Superior temporal gyrus (tissue), 1 donor: ENCODE measurements at regions not wholly inside any gene's neighbourhood (a gene's known extent, or its start where the extent isn't known, plus 50 kb on each side); places are given as distances from the start of the nearest gene placed in this dataset.

Source experiments
- DNase-seq: peaks from one replicate; pipeline ENCODE4 v3.0.0-alpha.2; 2016; ENCODE audit errors: extremely low spot score

DNA sequence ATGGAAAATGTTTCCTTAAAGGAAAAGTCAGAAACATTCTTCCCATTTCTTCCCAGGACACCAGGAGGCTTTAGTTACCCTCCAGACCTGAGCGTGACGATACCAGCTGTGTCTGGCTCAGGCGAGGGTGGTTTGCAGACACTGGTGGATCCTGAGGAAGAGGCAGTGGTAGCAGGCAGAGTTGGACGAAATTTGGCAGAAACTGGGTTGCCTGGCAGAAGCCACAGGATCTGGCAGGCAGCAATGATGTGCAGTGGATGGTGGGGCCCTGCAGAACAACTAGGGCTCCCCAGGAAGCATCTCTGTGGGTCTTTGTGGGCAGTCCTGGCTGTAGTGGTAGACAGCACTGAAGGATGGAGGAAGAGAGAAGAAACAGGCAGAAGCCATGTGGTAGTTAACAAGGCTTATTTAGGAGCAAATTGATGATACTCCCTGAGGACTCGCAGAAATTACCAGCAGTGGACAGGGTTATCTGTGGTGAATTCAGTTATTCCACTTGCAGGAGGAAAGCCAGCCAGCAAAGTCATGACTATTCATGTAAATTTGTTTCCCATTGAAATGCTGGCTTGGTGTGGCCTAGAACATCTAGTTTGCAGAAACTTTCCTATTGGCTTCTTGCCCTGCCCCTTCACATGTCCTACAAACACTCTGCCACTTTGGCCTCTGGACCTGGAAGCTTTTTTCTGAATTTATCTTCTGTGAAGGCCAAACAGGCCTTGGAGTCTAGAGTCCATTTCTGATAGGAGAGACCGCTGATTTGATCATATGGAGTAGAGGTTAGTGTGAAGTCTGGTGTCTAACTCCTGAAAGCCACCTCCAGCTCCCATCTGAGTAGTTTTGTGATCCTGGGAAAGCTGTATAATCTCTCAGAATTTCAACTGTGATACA lies 212.0 kb downstream of the DMRT2 start:
- DNase-seq = no peak

DNA sequence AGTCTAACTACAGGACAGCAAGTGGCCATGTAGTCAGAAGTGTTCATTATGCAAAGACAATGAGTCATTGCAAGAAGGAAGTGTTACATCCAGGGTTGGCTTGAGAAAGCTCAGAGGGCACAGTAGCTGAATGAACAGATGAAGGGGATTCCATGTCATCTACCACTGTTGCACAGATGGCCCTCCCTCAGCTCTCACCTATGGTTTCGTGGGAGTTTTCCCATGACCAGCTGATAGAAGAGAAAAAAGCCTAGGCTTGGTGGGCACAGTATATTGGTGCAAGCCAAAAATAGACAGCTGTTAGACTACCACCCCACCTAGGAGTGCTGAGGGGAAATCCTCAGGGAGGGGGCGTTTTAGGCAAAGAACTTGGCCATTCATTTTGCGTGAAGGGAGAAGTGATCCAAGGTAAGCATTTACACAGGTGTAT lies 217.0 kb downstream of the DMRT2 start:
- no peak for DNase-seq

DNA sequence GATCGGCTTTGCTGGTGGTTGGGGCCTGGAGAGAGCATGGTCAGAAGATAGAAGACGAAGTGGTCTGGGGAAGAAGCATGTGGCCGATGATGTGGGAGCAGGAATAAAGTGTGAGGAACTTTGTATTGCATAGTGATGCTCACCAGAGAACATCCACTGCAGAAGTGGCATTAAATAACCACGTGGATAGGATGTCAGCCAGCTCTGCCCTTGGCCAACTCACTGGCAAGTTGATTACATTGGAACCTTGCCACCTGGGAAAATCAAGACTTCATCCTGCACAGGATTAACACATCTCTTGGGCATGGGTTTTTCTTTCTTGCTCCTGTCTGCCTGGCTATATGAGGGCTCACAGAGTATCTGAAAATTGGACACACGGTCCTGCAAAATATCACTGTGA lies 217.4 kb downstream of the DMRT2 start:
- no peak for DNase-seq

DNA sequence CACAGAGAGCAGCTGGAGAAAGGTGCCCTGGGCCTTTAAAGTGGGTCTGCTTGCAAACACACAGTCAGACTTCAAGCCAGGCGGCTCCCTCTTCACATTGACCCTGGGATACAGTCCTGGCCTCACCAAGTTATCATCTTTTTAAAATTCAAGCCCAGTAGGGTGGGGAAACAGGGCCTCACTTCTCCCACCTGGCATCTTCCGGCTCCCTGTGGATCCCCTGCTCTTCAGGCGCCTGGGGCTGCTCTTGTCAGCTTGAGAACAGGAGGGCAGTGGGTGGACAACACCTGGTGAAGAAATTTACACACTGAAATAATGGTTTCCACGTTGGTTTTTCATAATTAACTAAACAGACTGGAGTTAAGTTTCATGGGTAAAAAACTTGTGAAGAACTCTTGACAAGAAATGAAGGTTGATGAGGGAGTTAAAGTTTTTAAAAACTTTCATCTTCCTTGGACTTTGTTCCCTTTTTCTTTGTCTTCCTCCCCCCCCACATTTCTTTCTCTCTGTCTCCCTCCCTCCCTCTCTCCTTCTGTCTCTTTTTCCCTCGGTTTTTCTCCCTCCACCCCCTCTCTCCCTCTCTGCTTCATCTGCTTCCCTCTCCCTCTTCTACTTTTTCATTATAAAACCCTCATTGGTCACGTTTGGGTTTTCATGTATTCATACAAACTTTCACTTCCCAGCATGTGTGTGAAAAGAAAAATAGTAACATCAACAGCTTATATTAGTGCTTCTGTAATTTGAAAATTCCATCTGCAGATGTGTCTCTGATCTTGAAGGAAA lies 219.6 kb downstream of the DMRT2 start:
- no peak for DNase-seq

DNA sequence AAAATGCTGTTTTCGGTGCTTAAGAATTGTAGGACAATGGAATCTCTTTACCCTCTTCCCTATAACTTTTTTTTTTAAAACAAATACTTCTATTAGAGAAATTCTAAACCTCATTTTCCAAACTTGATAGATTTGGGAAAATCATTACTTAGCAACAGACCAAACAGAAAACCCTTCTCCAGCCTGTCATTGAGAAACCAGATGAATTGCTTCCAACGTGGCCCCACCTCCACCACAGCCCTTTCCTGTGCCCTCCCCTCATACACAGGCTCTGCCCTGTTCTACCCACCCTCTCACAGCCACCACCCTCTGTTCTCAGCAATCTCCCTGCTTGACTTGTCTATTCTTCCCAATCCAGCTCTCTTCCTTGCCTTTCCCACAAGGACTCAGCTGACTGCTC lies 221.2 kb downstream of the DMRT2 start:
- DNase-seq = no peak

DNA sequence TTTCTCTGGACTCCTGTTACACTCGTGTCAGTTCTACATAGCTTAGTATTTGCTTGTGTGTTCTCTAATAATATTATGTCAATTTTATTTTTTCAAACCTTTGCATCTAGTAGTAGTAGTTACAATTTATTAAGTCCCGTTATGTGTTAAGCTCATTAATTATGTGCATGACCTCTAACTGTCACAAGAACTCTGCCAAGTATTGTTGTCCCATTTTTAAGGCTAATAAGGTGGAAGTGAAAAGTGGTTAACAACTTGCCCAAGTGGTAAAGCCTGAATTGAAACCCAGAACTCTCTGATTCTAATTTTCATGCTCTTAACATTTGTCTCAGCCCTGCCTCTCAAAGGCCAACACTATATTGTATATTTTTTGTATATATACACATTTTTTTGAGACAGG lies 221.6 kb downstream of the DMRT2 start:
- DNase-seq = no peak

DNA sequence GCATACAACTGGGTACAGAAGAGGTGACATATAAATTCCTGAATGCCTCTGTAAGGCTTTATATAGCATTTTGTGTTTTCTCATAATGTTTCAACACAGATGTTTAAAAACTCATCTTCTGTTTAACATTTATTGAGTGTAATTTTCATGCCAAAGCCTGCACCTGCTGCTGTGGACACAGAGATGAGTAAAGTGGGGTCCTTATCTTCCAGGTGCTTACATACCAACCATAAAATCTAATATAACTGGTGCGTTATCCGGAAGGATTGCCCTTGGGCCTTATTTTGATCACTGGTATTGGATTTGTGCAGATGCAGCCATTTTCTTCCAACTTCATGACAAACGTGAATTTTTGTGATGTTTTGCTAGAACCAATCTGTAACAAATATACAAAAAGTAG lies 222.3 kb downstream of the DMRT2 start:
- DNase-seq = no peak

DNA sequence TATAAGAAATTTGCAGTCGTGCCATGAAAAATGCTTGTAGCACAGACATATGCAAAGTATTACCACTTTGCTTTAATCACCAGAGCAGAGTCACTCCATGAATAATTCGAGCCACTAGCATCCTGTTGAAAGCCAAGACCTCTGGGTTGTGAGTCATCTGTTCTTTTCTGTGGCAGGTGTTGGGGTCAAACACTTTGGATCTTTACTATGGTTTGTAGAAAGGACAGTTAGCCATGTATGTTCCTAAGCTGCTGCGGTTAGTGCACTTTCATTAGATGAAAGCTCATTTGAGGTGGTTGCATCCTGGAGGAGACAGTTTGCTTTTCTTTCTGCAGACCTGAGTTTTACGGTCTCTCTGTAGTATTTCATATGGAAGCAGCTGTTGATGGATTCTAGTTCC lies 223.7 kb downstream of the DMRT2 start:
- no peak for DNase-seq

DNA sequence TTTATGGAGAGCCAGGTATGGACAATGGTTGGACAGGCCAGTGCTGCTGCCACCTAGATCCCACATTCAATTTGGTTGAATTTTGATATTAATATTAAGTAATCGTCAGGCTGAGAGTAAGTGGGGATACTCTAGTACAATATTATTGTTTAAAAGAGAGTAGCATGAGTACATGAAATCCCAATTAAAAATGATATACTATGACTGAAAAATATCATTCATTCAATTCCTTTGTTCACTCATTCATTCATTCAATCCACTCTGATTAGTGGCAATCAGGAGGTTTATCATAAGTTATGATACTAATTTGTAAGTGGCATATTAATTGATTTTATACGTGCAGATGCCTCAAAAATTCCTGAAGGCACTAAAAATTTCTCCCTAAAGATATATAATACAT lies 224.2 kb downstream of the DMRT2 start:
- DNase-seq = no peak

DNA sequence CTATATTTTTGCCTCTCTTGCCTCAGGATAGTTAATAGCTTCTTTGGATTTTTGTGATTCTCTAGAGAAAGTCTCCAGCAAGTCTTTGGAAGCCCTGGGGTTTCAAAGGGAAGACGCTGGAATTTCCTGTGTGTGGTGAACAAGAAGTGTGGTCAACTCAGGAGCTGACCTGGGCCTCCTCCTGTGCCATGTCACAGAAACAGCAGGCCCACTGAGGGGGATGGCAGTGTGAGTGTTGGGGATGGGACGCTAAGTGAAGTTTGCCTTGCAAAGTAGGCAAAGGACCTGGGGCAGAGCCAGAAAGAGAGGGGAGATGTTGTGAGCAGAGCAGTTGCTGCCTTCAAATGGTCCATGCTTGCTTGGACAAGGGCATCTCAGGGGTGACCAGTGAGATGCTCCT lies 226.3 kb downstream of the DMRT2 start:
- no peak for DNase-seq

DNA sequence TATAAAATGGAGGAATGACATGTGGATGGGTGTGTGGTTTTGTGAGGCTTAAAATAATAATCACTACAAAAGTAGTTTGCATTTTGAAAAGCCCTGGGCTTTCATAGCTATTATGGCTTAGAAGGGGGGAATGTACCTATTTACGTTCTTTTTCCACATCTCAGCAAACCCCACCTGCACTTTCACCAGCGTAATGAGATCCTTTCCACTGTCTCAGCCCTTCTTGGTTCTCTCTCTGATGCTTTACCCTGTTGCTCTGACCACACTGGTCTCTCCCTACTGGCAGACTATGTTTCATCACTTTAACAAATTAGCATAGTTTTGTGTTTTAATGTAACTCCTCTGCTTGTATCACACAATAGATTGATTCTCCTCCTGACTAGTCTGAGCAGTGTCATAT lies 234.6 kb downstream of the DMRT2 start:
- no peak for DNase-seq

DNA sequence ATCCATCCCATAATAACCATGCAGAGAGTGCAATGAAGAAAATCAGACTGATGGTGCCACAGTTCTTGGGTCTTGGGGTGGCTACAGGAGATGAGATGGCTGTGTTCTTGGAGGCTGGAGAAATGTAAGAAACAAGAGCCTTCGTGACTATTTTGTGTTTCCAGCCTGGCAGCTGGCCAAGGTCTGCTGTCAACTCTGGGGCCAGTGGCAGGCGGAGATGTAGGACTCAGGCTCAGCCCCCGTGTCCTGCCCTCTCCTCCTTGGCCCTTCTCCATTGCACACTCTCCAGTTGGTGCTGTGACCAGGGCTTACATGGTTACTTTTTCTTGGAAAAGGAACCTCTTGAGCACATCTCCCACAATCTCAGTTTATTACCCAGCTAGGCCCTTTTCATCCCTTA lies 235.4 kb downstream of the DMRT2 start:
- DNase-seq = no peak

DNA sequence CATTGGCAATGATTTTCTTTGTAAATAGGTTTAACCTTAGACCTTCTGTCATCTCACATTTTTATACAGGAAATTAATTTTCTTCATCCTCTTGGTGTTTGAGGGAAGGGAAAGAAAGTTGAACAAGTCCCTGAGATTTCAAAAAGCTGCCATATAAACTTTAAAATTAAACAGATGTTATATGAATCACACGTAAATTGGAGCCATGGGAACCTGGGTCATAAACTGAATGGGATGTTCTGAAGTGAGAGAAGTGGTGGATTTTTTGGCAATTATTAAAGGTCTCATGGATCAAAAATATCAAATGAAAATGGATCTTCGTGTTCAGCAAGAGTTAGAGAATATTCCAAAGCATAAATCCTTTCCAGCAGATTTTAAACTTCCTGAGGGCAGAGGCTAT lies 242.2 kb downstream of the DMRT2 start:
- no peak for DNase-seq

DNA sequence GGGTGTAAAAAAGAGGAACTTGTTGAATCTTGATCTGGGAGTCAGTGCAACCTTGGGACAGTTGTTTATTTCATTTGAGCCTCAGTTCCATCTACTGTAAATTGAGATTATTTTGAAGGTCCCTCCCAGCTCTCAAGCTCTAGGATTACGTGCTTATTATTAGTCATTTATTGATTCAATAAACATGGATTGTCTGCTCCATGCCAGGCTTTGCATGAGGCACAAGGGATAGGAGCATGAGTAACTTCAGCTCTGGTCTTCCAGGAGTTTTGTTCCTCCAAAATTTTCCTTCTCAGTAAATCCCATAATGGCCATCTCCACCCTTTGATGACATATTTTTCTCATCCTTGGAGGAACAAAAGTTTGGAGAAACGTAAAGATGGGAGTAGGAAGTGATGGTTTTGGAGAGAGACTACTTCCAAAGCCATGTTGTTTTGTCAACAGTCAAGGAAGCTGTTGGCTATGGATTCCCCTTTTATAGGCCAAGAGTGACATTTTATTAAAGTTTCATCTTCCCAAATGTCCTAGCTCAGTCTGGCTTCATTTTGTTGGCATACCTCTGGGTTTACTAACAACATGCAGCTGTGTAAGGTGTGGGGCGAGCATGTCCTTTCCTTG lies 244.6 kb downstream of the DMRT2 start:
- no peak for DNase-seq

DNA sequence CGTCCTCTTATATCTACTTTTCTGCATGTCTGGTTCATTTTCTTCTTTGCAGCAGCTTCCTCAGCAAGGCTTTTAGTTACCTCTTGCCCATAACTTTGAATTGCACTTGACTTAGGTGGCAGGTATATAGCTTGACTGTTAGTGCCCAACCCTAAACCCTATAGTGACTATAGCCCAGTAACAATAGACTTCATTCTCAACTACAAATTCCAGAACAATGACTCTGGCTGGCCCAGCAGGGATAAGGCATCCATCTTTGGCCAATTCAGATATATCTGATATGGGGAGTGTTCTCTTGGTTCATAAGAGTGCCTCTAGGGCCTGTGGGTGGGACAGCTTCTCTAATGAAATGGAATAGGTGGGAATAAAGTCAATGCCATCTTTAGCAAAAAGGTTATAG lies 246.2 kb downstream of the DMRT2 start:
- DNase-seq = no peak

DNA sequence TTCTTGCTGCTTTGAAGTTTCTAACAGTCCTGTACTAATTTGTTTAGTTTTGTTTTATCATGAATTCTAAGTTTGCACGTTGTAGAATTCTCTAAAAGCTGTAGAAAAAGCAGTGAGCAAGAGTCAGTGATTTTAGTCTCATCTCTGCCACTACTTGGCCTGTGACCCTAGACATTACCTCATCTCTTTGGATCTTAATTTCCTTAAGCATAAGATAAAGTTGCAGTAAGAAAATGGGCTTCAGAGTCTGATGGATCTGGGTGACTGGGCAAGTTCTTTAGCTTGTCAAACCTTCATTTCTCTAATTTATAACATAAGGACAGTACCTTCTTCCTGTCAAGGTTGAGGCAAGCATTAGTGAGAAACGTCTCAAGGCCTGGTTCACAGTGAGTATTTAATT lies 247.9 kb downstream of the DMRT2 start:
- no peak for DNase-seq

DNA sequence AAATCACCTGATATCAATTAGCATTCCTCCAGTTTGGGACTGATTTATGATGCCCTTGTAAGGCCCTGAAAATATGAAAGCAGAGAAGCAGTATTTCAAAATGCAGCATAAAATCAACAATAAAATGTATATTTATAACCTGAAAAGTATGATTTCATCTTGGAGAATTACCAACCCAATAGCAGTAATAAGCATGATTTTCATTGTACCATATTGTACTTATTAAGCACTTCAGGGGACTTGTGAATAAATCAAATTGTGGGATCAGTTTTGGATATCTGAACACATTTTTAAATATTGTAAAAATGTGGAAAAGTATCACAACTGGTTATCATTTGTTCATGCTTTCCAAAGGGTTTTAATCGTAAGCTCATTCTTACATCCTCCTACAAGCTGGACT lies 250.8 kb downstream of the DMRT2 start:
- DNase-seq = no peak

DNA sequence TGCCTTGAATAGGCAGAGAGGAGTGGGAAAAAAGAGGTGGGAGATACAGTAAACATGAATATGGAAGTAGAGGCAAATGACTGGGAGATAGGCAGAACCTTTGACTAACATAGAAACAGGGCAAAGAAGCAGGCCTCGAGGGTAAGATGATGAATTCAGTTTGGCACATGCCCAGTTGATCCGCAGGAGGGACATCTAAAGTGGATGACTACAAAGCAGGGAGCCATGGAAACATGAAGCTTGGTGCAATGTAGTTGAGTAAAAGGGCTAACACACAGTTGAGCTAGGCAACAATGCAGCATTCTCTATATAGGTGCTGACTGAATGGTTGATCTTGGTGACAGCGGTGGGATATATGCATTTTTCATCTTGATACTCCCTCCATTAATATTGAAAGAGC lies 253.8 kb downstream of the DMRT2 start:
- no peak for DNase-seq

DNA sequence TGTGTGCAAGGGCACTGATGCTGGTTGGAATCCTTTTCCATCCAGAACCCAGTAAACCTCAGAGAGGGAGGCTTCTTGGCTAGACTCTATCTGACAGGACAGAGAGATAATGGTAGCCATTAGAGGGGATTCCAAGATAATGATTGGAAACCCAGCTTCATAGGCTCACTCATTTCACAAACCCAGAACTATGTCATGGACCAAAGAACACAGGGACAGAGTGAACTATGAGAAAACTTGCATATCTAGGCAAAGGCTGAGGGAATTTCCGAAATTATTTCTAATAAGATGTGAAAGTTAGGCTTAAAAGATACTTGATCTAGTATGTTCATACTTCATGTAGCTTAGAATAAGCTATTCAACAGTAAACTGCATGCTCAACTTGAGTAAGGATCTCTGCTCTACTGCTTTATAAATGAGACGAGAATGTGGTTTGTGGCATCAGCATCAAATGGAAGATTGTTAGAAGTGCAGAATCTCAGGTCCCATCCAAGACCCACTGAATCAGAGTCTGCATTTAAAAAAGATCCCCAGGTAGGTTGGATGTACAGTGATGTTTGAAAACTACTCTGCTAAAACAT lies 261.4 kb downstream of the DMRT2 start:
- no peak for DNase-seq

DNA sequence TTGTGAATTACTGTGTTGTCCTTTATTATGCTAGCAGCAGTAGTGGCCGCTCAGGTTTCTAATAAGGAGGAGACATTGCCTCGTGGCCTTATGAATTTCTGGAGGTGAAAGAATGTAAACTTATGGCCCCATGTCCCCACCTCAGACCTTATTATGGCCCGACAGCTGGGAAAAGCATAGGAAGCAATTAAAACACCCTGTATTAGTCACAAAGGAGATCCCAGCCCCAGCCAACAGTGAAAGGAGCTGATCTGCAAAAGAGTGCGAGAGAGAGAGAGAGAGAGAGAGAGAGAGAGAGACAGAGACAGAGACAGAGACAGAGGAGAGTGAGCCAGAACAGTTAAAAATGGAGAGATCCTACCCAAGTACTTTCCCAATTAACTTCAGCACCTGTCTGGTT lies 269.3 kb downstream of the DMRT2 start:
- DNase-seq = no peak

DNA sequence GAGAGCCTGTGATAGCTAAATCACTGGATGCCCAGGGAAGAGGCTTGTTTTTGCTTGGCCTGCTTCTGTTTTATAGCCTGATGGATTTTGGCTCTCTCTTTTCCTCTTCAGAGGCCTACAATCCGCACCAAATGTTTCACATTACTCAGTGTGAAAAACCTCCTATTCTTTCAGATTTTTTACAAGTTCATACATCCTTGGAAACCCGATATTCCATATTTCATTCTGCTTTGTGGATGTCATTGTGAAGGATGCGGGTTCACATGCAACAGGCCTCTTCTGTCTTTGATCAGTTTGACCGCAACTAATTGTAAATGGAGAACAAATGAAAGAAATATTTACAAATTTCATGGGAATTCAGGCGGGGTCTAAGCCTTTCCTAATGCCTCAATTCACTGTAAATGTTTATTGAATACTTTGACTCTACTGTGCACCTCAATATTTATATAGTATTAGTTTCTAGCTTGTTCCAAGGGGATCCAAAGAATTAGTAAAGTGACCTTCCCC lies 269.9 kb downstream of the DMRT2 start:
- no peak for DNase-seq

DNA sequence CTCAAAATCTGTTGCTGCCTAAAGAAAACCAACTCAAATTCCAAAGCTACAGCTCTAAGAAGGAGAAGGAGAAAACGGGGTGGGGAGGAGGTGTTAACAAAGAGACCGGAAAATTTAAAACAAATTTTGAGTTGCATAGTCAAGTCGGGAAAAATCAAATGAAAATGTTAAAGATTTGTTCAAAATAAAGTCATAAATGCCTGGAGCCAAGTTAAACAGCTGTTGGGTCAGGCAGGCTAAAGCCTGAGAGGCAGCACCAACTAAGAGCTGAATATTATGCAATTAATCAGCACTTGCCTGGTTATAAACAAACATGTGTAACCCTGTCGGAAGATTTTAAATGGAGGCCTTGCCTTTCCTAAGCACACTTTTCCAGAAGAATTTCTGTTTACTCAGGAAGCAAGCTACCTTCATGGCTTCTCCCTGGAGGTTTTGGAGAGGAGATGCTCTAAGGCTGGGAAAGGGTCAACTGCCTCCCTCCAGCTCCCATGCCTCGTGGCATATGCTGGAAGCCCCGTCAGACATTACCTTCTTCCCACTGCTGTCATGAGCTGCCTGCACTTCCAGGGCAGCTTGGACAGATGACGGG lies 270.5 kb downstream of the DMRT2 start:
- no peak for DNase-seq
